NCI-H128 (cell line): ENCODE measurements at regions not wholly inside any gene's neighbourhood (a gene's known extent, or its start where the extent isn't known, plus 50 kb on each side); places are given as distances from the start of the nearest gene placed in this dataset.
"Not testable (repeated sequence)": the region's sequence is repeated elsewhere in the genome, so short reads cannot be mapped to it uniquely, and the experiment has no call there.

Experiments
- DNase-seq: peaks from one replicate; lab custom pipeline; 2025; ENCODE audit not compliant: unreplicated experiment; lab: John Stamatoyannopoulos, UW

DNA sequence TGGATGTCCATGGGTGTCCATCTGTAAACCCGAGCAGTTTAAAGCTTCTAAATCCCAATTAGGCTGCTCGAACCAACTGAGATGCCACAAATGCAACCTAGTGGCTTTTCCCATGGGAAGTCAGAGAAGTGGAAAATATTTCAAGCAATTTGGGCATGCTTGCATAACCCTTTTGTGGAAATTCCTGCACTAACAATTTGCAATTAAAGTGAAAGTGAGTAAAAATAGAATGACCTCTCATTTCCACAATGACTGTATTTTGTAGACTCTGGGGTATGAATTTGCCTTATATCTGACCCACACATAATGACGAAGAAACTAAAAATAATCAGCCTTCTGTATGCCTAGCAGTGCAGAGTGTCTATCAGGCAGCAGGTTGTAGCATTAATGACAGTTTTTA, 91.8 kb upstream of the TSC22D1 start:
- no peak for DNase-seq

DNA sequence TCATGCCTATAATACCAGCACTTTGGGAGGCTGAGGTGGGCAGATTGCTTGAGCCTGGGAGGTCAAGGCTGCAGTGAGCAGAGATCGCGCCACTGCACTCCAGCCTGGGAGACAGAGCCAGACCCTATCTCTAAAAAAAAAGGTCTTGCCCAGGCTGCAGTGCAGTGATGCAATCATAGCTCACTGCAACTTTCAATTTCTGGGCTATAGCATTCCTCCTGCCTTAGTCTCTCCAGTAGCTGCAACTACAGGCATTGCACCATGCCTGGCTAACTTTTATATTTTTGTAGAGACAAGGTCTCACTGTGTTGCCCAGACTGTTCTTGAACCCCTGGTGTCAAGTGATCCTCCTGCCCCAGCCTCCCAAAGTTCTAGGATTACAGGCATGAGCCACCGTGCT, 90.4 kb upstream of the TSC22D1 start:
- not testable (repeated sequence) for DNase-seq

DNA sequence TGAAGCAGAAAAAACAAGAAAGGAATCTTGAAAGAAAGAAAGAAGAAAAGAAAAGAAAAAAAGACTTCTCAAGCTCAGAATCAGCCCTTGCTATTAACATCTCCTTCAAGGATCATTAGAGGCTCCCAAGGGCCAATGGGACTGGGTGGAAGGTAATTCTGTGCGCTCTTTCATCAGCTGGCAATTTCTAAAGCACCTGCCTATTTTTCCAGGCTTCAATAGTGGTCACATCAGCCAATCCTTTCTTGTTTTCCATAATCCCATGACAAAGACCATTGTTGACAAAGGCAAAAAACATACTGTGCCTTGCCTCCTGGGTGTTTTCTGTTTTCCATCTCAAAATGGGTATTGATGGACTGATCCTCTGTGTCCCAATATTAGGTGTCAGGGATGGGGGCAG, 88.2 kb upstream of the TSC22D1 start:
- DNase-seq, result no peak

DNA sequence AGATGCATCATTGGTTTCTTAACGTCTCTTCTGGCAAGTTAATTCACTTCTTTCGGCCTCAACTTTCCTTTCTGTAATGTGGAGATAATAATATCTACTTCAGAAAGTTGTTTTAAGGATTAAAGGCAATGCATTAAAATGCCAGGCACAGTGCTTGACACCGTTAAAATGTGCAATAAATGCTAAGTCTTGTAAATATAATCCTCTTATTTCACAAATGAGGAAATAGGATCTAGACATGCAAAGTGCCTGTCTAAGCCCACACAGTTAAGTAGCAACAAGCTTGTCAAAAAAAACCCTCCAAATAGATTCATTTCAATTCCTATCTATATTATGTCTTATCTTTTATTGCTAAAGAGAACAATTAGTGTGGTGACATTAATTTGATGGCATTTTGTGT, 86.4 kb upstream of the TSC22D1 start:
- no peak for DNase-seq

DNA sequence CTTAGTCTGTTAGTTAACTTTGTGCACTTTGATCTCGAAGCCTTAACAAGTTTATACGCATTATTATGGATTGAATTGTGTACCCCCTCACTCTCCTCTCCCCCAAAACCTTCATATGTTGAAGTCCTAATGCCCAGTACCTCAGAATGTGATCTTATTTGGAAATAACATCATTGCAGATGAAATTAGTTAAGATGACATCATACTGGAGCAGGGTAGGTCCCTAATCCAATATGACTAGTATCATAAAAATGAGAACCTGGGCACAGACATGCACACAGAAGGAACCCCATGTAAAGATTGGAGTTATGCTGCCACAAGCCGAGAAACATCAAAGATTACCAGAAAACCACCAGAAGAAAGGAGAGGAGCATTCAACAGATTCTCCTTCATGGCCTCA, 85.8 kb upstream of the TSC22D1 start:
- DNase-seq, result no peak

DNA sequence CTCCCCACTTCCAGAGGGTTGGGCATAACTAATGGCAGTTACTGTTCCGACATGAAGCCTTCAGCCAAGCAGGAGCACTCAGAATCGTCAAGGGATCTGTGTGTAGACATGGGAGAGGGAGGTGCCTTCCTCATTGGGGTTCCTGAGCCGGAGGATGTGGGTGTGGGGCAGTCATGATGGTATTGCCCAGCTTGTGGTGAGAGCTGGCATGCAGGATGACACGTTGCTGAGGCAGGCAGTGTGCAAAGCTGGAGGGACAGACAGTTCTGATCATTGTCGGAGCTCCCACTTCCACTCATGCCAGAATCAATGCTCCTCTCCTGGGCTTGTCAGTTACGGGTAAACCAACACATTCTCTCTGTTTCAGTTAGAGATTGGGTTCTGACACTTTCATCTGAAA, 83.9 kb upstream of the TSC22D1 start:
- no peak for DNase-seq

DNA sequence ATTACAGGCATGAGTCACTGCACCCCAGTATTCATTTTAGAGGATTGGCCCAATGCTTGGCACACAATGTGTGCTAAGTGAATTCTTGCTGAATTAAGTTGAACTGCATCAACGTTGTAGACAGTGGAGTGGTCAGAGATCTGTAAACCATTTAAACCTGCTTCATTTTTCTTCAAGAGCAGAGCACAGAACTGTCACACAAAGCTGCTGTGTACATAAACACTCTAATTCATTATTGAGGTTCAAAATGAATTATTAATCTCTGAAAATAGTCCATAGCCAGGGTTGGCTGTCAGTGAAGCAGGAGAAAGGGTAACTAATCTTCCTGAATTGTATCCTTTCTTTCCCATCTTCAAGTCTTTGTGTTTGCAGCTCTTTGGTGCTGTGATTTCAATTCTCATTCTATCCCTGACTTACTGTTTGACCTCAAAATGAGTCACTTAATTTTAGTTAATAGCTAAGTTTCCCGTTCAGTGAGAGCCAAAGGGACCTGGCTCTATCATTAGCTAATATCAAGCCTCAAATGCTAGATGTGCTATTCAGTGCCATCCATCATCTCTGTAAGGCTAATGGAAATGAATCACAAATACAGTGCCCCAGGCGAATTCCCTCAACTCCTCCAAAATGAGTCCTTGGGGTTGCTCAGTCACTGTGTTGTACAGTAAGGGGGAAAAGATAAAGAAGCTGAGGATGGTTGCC, 77.0 kb upstream of the TSC22D1 start:
- no peak for DNase-seq

DNA sequence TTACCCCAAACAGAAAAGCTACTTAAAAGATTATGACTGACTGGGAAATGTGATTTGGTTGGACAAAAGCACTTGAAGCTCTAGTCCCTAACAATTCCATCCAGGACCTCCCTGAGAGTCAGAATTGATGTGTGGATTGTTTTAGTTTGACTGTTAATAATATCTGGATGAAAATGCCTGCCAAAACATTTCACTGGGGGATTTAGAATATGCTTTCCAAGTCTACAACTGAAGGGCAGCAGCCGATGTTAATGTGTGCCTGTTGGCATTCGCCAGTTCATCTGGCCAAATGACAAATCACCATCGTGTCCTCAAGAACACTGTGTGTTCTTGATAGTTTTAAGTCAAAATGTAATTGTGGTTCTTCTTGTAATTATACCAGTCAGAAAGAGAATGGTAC, 76.0 kb upstream of the TSC22D1 start:
- no peak for DNase-seq

DNA sequence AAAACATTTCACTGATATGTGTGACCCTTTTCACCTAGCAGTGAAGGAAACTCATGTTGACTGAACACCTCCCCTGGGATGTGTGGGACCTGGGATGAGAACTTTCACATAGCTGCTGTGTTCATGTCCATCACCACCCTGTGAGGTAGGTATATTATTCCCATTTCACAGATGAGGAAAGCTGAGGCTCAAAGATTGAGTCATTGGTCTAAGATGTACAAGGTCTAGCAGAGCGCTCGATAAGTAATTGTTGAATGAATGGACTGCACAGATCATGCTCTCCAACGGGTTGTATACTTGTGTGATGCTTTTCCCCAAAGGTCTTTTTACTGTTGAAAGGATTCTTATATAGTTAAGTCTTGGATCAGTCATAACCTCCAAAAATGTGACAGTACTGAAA, 75.6 kb upstream of the TSC22D1 start:
- no peak for DNase-seq

DNA sequence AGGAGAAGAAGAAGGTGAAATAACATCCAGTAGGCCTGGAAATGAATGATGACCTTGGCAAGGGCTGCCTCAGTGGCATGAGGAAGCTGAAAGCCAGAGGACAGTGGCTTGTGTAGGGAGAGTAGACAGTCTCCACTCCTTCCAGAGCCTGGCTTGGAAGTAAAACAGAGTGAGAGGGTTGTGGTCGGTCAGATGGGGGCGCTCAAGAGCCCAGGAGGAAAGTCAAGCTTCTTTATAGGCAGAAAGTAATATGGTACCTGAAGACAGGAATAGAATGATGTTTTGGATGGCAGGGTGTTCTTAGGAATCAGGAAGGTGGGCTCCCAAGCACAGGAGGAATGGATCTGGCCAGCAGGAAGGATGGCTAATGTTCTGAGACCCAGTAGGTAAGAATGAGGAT, 75.1 kb upstream of the TSC22D1 start:
- no peak for DNase-seq

DNA sequence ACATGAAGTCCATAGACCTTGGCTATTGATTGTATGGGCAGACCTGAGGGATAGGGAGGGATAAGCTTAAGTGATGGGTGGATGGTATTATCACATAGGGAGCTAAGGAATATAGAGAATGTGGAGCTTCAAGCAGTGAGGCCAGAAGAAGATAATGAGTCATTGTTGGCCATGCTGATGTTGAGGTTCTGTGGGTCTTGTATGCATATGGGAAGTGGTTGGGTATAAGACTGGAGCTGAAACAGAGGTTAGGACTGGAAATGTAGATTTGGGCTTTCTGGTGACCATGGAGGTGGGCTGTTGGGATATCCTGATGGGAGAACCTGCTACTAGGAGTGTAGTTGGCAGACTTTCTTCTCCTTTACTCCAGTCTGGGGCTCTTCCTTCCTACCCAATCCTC, 73.7 kb upstream of the TSC22D1 start:
- DNase-seq, result no peak

DNA sequence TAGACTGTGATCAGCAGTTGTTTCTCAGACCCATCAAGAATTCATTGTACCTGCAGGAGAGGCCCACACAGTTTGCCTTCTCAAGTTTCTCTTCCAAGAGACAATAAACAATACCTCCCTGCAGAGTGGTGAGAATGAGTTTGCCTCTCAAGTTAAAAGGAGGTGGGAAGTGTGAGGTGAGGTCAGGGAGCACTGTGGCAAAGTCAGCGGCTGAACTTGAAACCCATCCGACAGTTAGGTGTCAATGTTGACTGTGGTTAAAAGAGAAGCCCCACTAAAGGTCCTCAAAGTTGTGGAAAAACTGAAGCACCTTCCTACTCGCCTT, 72.9 kb upstream of the TSC22D1 start:
- DNase-seq, result peak; percentile 33

DNA sequence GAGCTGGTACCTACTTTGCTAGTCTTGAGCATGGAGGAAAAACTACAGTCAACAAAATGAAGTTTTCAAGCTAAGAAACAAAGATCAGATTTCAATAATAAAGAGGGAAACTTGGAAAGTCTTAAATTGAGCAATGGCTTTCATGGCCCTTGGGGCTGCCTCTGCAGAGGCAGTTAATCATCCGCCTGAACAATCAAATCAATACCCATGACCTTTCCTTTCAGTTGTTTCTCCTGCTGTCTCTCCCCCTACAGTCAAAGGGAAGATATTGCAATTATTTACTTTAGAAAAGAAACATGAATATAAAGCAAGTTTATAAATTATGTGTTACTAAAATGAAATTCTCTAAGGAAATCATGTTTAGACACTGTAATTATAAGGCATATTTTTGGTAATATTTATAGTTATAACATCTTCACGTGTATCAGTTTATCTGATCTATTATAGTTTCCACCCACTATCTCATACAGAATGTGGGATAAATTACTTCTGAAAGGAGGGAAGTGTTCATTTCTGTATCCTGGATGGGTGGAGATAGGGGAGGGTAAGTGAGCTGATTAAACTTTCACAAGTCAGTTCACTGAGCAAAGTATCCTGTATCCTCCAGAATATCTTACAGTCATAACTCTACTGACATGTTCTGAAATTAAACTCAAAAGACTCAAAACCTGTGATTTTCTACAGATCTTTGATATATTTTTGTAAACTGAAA, 72.4 kb upstream of the TSC22D1 start:
- no peak for DNase-seq

DNA sequence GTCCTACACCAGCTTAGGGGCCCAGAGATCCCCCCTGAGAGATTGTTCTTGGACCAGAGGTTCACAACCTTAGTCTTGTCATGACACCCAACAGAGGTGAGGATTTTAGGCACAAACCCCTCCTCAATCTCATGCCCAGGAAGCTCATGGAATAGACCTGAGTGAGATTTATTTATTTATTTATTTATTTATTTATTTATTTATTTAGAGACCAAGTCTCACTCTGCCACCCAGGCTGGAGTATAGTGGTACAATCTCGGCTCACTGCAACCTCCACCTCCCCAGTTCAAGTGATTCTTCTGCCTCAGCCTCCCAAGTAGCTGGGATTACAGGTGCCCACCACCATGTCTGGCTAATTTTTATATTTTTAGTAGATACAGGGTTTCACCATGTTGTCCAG, 71.4 kb upstream of the TSC22D1 start:
- not testable (repeated sequence) for DNase-seq

DNA sequence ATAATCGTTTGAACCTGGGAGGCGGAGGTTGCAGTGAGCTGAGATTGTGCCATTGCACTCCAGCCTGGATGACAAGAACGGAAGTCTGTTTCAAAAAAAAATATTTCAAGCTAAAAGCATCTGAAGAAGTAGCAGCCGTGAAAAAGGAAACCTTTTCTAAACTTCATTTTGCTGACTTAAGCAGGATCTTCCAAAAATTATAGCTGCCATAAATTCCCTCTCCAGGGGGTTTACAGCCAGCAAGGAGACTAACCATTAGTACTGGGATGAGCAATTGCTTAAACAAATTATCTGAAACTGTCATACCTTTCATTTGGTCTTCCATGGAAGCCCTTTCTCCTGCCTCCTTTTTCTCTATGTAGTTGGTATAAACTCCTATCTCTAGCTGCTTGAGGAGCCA, 69.9 kb upstream of the TSC22D1 start:
- no peak for DNase-seq

DNA sequence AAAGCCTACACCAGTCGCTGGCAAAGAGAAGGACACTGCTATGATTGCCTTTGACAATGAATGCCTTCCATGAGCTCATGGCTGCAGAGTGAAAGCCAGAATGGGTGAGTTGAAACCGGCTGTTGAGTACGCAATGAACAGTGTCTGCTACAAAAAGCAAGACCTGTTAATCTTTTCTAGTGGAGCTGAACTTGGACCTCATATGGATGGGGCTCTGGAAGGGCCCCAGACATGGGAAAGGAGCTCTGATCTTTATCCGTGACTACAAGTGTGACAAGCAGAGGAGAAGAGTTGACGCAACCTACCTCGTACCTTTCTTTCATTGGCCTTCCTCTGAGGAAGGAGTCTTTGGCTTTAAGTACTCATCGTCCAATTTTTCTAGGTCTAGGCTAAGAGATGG, 67.1 kb upstream of the TSC22D1 start:
- DNase-seq, result no peak

DNA sequence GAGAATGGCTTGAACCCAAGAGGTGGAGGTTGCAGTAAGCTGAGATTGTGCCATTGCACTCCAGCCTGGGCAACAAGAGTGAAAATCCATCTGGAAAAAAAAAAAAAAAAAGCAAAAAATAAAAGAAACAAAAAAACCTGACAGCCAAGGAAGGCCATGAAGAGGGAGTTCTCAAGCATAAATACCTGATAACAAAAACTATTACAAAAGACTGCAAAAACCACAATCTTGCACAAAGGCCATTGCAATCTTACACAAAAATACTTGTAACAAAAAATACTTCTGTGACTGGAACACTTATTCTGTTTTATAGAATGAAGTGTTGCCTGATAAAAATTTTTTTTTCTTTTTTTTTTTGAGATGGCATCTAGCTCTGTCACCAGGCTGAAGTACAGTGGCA, 61.5 kb upstream of the TSC22D1 start:
- no peak for DNase-seq

DNA sequence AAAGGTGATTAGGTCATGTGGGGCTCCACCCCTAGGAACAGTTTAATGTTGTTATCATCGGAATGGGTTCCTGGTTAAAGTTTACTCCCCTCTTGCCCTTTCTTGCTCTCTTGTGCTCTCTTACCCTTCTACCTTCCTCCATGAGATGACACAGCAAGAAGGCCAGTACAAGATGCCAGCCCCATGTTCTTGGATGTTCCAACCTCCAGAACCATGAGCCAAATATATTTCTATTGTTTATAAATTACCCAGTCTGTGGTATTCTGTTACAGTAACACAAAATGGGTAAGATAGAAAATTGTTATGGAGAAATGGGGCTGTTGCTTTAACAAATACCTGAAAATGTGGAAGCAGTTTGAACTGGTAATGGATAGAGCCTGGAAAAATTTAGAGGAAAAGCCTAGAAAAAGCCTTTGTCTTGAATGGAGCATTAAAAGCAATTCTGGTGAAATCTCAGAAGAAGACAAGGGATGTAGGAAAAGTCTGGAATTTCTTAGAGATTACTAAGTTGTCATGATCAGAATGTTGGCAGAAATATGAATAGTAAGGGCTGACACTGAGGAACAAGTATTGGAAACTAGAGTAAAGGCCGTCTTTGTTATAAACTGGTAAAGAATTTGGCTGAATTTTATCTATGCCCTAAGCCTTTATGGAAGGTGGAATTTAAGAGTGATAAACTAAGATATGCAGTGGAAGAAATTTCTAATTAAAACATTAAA, 53.5 kb upstream of the TSC22D1 start:
- DNase-seq, result no peak

DNA sequence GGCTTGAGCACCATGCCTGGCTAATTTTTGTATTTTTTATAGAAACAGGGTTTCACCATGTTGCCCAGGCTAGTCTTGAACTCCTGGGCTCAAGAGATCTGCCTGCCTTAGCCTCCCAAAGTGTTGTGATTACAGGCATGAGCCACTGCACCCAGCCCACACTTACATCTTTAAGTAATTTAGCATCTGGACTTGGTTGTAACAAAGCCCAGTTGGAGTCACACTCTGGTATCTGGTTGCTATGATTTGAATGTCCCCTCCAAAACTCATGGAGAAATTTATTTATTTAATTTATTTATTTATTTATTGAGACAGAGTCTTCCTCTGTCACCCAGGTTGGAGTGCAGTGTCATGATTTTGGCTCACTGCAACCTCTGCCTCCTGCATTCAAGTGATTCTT, 52.7 kb upstream of the TSC22D1 start:
- DNase-seq, result not testable (repeated sequence)

DNA sequence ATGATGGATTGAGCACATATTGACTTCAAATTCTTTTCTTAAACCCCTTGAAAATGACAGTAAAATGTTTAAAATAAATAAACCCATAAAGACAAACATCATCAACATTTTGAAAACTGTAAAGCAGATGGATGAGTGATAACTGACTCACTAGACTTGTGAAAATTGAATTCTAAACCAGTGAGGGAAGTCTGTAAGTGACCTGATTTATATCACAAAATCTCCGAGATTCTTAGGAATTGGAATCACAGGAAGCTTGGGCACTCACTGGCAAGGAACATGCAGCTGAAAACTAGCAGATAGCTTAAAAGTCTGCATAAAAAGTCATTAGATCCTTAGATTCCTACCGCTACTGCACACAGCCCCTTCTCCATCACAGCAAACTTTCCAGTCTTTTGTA, 51.3 kb upstream of the TSC22D1 start:
- no peak for DNase-seq

DNA sequence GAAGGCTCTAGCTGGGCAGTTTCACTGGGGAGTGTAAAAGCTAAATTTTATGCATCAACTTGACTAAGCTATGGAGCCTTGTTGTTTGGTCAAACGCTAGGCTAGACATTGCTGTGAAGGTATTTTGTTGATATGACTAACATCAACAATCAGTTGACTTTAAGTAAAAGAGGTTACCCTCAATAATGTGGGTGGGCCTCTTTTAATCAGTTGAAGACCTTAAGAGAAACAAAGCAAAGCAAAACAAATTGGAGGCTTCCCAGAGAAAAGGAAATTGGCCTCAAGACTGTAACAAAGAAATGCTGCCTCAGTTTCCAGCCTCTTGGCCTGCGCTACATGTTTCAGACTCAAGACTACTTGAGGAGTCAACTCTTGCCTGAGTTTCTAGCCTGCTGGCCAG, 50.0 kb upstream of the TSC22D1 start:
- DNase-seq, result no peak
